NCI-H526 (cell line): ENCODE measurements at regions not wholly inside any gene's neighbourhood (a gene's known extent, or its start where the extent isn't known, plus 50 kb on each side); places are given as distances from the start of the nearest gene placed in this dataset.
"Not testable (repeated sequence)": the region's sequence is repeated elsewhere in the genome, so short reads cannot be mapped to it uniquely, and the experiment has no call there.

Experiments
- DNase-seq, 2 experiments: peaks; one replicate each; lab custom pipeline; 2025; lab: John Stamatoyannopoulos, UW

DNA sequence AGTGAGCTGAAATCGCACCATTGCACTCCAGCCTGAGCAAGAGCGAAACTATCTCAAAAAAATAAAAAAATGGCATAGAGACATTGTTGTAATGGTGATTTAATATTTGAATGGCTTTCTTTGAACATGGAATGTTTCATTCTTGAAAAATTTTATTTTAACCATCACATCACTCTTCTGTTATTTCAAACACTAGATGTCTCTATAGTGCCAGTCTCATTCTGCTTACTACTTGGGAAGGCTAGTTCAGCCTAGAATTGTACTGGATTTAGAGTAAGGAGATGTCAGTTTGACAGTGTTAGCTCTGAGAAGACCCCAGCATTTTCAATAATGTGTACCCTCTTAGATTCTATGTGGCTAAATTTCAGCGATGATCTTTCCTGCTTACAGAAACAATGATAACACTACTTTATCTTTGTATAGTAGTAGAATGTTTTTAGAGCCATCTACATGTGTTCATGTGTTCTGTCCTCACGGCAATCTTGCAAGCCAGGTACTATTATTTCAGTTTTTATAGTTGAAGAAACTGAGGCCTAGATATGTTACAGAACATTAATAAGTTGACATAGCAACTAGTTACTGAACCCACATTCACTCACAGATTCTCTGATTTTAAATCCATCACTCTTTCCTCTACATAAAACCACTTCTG lies 142.9 kb upstream of the ZSWIM2 start:
- no peak for DNase-seq

DNA sequence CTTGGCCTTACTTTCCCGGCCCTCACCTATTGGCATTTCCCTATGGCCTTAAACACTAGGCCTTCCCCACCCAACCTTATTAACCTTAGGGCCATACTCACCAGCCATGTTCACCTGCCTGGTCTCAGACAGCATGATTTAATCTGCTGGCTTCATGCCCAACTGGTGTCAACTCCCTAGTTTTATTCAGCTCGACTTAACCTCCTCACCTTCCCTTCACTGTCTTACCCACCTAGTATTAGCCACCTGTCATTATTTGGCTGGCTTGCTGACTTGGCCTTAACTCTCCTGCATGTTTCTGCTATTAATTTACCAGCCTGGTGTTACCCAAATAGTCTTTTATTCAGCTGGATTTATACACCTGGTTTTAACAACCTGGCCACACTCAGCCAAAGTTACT lies 136.0 kb upstream of the ZSWIM2 start:
- no peak for DNase-seq

- DNase-seq: no peak
Observed at GRCh38 chr2:186984481-186984880, 135.5 kb upstream of the ZSWIM2 start.

DNA sequence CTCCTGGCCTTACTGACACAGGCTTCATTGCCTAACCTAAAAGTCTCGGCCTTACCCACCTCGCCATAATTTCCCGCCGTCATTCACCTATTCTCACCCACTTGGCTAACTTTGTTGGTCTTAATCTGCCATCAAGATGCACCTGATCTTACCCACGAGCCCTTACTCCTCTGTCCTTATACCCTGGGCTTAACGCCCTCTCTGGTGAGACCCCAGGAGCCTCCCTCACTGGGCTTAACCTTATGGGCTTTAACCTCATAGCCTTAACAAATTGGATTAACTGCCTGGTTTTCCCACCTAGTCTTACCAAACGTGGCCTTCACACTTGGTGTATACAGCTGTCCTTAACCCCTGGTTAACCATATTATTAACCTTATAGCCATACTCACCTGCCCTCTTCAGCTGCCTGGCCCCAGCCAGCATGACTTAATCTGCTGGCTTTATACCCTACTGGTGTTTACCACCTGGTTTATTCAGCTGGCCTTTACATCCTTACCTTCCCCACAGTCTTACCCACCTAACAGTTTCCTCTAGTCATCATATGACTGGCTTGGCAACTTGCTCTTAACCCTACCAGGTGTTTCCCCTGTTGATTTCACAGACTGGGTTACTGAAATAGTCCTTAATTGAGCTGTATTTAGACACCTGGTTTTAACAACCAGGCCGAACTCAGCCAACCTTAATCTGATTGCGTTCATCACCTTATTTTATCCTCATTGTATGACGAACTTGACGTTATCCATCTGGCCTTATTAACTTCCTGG lies 132.0 kb upstream of the ZSWIM2 start:
- no peak for DNase-seq

- no peak for DNase-seq
Observed at GRCh38 chr2:186980117-186980442, 131.1 kb upstream of the ZSWIM2 start.

DNA sequence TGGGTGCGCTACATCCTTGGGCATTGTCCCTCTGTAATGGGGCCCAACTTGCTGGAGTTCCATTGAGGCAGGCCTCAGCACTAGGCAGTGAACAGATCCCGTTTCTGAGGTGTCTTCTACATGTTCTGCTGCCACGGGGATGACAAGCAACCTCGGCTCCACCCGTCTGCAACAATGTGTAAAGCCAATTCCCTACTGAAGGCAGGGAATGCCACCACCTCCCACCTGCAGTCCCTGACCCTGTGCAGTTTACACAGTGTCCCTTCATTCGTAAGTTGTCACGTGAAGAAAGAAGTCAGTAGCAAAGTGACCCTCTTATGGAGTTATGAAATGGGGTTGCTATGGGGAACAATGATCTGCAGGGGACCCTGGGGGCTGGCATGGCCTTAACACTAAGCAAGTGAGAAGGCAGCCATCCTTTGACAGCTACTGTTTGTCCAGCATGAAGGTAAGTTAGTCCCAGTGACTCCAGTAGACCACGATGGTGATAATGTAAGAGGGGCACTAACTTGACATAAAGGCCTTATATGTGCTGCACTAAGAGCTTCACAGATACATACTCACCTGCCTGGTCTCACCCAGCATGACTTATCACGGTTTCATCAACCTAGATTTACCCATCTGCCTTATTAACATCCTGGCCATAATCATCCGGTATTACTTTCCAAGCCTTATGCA lies 130.6 kb upstream of the ZSWIM2 start:
- DNase-seq: no peak

DNA sequence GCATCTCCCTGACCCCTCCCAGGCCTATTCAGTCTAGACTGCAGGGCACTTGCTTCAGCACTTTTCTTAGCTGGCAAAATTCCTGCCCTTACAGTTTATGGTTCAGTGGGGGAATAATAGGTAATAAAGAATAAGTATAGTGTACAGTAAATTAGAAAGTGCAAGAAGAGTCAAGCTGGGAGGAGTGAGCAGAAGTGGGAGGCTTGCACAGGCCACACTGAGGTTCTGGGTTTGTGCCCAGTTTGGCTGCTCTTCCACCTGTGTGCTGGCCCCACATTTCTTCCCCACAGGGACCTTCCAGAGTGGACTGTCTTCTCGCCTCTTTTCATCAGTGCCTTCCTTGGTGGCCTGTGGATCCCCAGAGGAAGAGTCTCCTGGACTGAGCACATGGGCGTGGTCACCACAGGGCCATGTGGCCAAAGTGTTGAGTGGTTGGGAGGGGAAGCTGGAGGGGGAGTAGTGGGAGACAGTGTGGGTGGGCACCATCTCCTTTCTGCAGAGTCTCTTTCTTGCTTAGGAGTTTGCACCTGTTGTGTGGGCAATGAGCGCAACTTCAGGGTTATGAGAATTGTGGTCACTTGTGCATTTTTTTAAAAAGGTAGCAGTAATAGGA lies 128.6 kb upstream of the ZSWIM2 start:
- no peak for DNase-seq

GRCh38 chr2:186976329-186976728 lies 127.4 kb upstream of the ZSWIM2 start:
- peak; percentile 12 to 28 for DNase-seq

GRCh38 chr2:186972281-186972970 lies 123.5 kb upstream of the ZSWIM2 start:
- no peak for DNase-seq

- no peak for DNase-seq
Observed at GRCh38 chr2:186968277-186968676, 119.3 kb upstream of the ZSWIM2 start.

DNA sequence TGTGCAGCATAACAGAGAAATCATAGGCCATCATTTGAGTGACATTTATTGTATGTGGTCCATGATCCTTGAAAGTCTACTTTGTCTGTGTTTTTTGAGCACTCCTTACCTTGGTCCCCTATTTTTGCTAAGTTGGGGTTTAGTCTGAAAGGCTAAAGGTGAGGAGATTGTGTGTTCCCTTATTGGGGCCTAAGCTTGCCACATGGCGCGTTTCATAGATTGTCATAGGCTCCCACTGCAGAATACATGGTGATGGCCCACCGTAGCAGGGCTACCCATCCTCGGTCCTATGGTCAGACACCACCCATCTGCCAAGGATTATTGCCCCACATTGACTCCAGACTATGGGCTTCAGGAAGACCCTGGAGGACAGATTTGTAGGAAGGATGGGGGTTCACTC lies 117.0 kb upstream of the ZSWIM2 start:
- no peak for DNase-seq

DNA sequence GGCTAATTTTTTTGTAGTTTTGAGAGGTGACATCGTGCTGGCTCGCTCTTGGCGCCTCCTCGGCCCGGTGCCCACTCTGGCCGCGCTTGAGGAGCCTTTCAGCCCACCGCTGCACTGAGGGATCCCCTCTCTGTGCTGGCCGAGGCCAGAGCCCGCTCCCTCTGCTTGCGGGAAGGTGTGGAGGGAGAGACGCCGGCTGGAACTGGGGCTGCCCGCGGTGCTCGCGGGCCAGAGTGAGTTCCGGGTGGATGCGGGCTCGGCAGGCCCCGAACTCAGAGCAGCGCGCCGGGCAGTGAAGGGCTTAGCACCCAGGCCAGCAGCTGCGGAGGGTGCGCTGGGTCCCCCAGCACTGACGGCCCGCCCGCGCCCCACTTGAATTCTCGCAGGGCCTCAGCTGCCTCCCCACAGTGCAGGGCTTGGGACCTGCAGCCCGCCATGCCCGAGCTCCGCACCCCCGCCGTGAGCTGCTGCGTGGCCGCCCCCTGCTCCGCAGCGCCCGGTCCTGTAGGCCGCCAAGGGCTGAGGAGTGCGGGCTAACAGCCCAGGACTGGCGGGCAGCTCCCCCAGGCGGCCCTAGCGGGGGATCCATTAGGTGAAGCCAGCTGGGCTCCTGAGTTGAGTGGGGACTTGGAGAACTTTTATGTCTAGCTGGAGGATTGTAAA lies 113.2 kb upstream of the ZSWIM2 start:
- DNase-seq: no peak

DNA sequence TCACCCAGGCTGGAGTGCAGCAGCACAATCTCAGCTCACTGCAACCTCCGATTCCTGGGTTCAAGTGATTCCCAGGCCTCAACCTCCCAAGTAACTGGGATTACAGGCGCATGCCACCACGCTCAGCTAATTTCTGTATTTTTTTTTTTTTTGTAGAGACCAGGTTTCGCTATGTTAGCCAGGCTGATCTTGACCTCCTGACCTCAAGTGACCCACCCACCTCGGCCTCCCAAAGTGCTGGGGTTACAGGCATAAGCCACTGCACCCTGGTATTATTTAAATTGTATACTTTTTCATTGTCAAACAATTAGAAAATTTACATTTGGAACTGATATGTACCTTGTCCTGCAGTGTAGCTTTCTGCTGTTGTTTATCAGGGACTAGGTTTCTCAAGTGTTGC lies 111.3 kb upstream of the ZSWIM2 start:
- not testable (repeated sequence) for DNase-seq

- no peak for DNase-seq
Observed at GRCh38 chr2:186959486-186959885, 110.5 kb upstream of the ZSWIM2 start.

- DNase-seq: no peak
Observed at GRCh38 chr2:186950694-186951093, 101.7 kb upstream of the ZSWIM2 start.

- DNase-seq: no peak
Observed at GRCh38 chr2:186949726-186950256, 100.8 kb upstream of the ZSWIM2 start.

- no peak for DNase-seq
Observed at GRCh38 chr2:186947516-186947915, 98.5 kb upstream of the ZSWIM2 start.

DNA sequence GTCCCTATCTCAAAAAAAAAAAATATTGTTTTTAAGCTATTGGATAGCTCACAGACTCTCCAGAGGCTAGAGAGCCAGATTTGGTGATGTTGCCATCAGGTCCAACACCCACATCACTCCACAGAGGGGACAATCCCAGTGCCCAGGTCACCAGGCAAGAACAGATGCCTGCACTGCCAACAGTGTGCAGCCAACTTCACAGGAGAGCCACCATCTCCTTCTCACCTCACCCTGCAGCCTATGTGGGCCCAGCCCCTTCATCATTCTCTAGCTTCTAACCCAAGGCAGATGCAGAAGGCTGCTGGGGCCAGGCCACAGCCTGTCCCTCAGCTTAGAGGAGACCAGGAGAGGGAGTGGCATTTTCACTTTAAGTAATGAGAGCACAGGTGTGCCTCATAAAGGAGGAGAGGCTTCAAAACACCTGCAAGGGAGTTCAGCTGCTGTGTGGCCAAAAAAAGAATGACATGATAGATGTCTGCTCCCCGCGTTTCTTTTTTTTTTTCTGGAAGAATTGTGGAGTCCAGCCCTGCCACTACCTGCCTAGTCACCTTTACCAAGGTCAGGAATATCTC lies 98.0 kb upstream of the ZSWIM2 start:
- DNase-seq: no peak

GRCh38 chr2:186941853-186942252 lies 92.9 kb upstream of the ZSWIM2 start:
- no peak for DNase-seq

- DNase-seq: no peak
Observed at GRCh38 chr2:186940463-186940862, 91.5 kb upstream of the ZSWIM2 start.

- DNase-seq: no peak
Observed at GRCh38 chr2:186934420-186934819, 85.5 kb upstream of the ZSWIM2 start.
